ENCODE measurements at regions not wholly inside any gene's neighbourhood (a gene's known extent, or its start where the extent isn't known, plus 50 kb on each side); places are given as distances from the start of the nearest gene placed in this dataset.
A peak's percentile ranks its signal among the peaks of the same experiment; 100 is the strongest.

DNA sequence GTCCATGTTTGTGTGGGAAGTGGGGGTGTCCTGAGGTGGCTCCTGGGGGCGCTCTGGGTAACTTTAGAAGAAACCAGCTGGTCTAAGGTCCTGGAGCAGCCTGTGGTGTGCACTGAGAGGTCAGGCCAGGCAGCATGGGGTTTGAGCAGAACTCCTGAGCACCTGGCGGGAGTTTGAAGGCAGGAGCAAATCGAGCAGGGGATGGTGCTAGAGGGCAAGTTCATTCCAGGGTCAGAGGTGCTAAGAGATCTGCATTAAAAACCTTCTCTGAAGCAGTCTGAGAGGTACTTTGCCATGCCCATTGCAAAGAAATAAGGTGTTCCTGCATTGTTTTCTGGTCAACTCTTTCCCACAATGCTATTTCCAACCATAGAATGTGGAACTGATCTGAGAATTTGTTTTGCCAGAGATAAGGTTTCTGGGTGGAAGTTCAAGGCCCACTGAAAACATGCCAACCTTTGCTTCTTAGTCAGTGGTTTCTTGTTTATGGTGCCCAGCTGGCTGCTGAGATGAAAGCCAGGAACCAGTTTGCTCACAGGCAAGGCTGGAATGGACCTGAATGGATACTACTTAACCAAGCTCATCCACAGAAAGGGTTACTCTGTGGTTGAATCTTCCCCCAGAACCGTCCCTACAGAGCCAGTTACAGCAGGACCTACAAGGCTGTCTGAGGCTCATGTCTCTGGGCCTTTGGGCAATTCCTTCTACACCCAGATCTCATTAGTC is 136.3 kb upstream of the TMEM72 start:
- peak; percentile 61 for DNase-seq (ENCODE audit: extremely low read depth, low read depth)
- no peak for TF ChIP-seq CTCF (IDR thresholded peaks at IDR 0.05; ENCODE audit: low read depth, low read length)

DNA sequence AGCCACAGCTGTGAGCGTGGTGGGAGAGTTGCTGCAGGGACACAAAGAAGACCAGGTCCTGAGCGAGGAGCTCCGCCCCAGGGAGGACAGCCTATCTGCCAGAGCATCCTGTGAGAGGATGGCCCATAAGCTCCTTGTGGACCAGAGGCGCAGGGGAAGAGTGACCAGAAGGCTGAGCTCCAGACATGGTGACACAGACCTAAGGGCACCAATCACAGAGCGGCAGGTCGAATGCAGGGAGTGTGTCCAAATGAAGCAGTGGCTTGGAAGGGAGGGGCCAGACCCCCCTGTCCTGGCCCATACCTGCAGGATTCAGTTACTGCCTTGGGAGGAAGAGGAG is 135.8 kb upstream of the TMEM72 start:
- no peak for DNase-seq (ENCODE audit: extremely low read depth, low read depth)
- TF ChIP-seq CTCF (IDR thresholded peaks at IDR 0.05; ENCODE audit: low read depth, low read length) = no peak

DNA sequence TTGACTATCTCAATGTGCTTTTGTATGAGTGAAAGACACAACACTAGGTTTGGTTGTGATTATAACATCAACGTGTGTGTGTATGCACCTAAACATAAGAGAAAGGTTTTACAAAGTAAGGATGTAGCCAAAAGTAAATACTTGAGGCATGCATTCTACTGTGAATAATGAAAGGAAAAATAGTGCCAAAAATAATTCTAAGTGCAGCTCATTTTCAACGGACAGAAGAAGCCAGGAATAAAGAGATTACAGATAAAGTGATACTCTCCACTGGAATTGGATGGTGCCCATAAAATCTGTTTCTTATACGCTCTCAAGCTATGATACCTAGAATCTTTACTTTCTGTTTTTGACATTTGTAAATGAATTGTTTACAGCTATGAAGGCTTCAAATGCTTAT is 135.0 kb upstream of the TMEM72 start:
- DNase-seq (ENCODE audit: extremely low read depth, low read depth) = no peak
- TF ChIP-seq CTCF (IDR thresholded peaks at IDR 0.05; ENCODE audit: low read depth, low read length) = no peak

- no peak for DNase-seq (ENCODE audit: extremely low read depth, low read depth)
- no peak for TF ChIP-seq CTCF (IDR thresholded peaks at IDR 0.05; ENCODE audit: low read depth, low read length)
Observed at GRCh38 chr10:44779511-44779910, 131.6 kb upstream of the TMEM72 start.

DNA sequence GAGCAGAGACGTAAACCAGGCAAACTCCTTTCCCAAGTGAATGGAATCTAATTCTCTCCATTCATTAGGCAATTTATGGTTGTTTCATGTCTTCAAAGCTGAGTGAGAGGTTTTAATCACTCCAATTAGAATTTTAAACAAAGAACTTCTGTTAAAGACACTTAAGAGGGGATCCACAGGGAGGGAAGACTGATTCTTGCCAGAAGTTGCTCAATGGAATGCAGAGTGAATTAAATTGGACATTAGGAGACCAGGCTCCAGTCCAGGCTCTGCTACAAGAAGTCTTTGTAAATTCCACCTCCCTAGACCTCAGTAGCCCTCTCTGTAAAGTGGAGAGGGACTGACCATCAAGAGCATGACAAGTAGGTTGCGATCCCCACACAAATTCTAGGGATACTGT is 130.7 kb upstream of the TMEM72 start:
- TF ChIP-seq CTCF (IDR thresholded peaks at IDR 0.05; ENCODE audit: low read depth, low read length) = no peak
- no peak for DNase-seq (ENCODE audit: extremely low read depth, low read depth)

DNA sequence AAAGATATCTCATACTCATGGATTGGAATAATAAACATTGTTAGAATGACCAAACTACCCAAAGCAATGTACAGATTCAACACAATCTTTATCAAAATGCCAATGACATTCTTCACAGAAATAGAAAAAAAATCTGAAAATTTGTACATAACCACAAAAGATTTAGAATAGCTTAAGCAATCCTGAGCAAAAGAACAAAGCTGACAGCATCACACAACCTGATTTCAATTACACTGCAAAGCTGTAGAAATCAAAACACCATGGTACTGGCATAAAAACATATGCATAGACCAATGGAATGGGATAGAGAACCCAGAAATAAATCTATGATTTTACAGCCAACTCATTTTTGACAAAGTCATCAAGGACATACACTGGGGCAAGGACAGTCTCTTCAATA is 130.0 kb upstream of the TMEM72 start:
- DNase-seq (ENCODE audit: extremely low read depth, low read depth) = no peak
- no peak for TF ChIP-seq CTCF (IDR thresholded peaks at IDR 0.05; ENCODE audit: low read depth, low read length)

DNA sequence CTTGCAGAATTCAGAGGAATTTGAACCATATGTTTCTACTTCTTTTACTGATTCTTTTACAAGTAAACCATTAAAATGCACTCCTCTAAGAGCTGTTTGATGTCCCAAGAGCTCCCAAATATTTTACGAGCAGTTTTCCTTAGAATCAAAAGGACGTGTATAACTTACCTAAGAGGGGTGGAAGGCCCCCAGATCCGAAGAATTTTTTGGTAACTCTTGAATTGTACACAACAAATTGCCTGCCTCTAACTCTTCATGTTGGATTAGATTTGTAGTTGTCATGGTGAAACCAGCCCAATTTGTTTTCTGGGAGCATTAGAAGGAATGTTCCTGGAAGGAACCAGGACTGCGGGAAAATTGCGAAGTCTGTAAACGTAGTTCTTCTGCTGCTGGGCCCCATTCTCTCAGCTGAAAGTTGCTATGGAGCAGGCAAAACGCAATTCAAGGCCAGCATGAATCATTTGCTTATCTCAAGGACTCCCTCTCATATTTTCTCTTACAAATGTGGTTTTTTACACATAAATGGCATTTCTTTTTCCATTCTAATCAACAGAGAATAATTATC is 124.8 kb upstream of the TMEM72 start:
- TF ChIP-seq CTCF (IDR thresholded peaks at IDR 0.05; ENCODE audit: low read depth, low read length) = no peak
- peak; percentile 79 for DNase-seq (ENCODE audit: extremely low read depth, low read depth)
